ENCODE measurements at regions not wholly inside any gene's neighbourhood (a gene's known extent, or its start where the extent isn't known, plus 50 kb on each side); places are given as distances from the start of the nearest gene placed in this dataset.
A peak's percentile ranks its signal among the peaks of the same experiment; 100 is the strongest.
"Not testable (repeated sequence)": the region's sequence is repeated elsewhere in the genome, so short reads cannot be mapped to it uniquely, and the experiment has no call there.

DNA sequence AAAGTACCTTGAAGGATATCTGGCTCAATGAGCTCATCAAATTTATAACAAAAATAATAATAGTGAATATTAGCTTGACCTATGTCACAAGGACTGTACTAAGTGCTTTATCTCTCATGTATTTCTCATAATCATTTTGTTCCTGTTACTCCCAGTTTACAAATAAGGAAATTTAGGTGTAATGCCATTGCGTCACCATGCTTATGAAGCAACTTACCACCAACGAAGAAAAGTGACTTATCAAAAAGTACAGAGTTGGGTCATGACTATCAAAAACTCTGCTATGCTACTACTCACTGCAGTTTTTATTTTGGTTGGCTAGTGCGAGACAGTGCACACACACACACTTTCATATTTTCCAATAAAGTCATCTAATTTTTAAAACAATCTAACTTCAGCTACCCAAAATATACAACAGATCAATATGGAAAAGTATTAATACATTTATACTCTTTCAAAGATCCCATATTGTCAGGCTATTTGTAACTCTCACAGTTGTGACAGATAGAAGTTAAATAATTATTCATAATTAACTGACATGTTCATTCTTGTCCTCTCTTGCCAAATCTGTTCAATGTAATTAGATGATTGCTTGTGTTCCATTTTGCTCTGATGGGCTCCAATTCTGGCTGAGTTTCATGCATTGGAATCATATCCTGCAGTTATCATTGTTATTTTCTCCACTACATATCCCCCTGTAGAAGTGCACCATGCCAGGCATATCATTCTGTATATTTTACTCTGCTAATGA lies 119.4 kb downstream of the KCNJ2 start:
- DNase-seq (ENCODE audit: unreplicated experiment) = peak; percentile 68
- Mint-ChIP-seq H3K27ac (ENCODE audit: low read depth, unreplicated experiment) (peak overlapping the region; percentile 46), H3K27me3 (ENCODE audit: insufficient read depth, unreplicated experiment) (no peaks in the 10 kb centered on the region), H3K4me1 (ENCODE audit: insufficient read depth, unreplicated experiment) (peaks cover 14% of the 10 kb centered on the region), H3K9me3 (ENCODE audit: unreplicated experiment) (no peaks in the 10 kb centered on the region), H3K4me3 (ENCODE audit: unreplicated experiment) (no peak overlapping the region), H3K36me3 (ENCODE audit: insufficient read depth, unreplicated experiment) (no peaks in the 10 kb centered on the region)
- ChIA-PET POLR2A (interaction anchor here (0.6 to 1.4 kb wide), 2 partner anchors 13 to 117 kb away, joined by 3 to 4 read pairs; no protein-coding TSS in a partner anchor), CTCF (no interaction called here)
- TF ChIP-seq, protein P1, sequence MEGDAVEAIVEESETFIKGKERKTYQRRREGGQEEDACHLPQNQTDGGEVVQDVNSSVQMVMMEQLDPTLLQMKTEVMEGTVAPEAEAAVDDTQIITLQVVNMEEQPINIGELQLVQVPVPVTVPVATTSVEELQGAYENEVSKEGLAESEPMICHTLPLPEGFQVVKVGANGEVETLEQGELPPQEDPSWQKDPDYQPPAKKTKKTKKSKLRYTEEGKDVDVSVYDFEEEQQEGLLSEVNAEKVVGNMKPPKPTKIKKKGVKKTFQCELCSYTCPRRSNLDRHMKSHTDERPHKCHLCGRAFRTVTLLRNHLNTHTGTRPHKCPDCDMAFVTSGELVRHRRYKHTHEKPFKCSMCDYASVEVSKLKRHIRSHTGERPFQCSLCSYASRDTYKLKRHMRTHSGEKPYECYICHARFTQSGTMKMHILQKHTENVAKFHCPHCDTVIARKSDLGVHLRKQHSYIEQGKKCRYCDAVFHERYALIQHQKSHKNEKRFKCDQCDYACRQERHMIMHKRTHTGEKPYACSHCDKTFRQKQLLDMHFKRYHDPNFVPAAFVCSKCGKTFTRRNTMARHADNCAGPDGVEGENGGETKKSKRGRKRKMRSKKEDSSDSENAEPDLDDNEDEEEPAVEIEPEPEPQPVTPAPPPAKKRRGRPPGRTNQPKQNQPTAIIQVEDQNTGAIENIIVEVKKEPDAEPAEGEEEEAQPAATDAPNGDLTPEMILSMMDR (IDR thresholded peaks at IDR 0.05; ENCODE audit: unreplicated experiment) = no peak
- no TSS peak for BruUV-seq (replicated peaks)
- intact Hi-C loops (cut with micrococcal nuclease) = no loop called here

DNA sequence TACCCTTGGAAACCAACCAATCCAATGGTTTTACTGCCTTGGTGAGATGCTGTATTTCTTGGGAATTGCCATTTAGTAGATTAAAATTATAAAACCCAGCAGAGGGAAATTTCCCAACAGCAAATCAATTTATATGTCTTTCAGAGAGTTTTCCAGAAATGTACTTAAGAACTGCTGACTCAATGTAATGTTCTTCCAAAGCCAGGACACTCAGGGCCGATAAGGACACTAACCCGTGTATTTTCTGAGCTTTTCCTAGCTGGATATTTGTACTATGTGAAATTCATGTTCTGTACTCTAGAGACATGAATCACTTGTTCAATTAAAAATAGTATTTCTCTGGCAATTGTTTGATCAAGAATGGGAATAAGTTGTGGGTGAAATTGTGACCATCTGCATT lies 121.4 kb downstream of the KCNJ2 start:
- H3K9me3 Mint-ChIP-seq (ENCODE audit: unreplicated experiment) = no peaks in the 10 kb centered on the region
- CTCF ChIA-PET = no interaction called here

DNA sequence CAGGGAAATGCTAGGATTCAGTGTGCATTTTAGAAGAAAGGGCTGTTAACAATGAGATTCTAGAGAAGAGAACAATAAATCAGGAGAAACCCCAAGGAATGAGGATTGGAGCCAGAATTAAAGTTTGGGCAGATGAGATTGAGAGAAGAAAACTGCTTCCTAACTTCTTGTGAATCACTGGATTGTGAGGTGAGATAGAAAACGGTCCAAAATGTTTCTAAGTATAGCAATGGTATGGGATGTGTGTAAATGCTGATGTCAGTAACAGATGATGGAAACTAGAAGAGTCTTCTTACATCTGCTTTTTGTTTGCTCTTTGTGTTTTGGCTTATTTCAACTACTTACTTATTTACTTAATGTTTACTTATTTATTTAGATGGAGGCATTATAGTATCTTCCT lies 123.0 kb downstream of the KCNJ2 start:
- POLR2A ChIA-PET = no interaction called here
- H3K4me1 Mint-ChIP-seq (ENCODE audit: insufficient read depth, unreplicated experiment) = peaks cover 20% of the 10 kb centered on the region

More for the DNA sequence above, 121.4 kb downstream of the KCNJ2 start:
- intact Hi-C loops (cut with micrococcal nuclease) = no loop called here
- Mint-ChIP-seq H3K27me3 (ENCODE audit: insufficient read depth, unreplicated experiment) (no peaks in the 10 kb centered on the region), H3K4me1 (ENCODE audit: insufficient read depth, unreplicated experiment) (peaks cover 20% of the 10 kb centered on the region), H3K4me3 (ENCODE audit: unreplicated experiment) (no peak overlapping the region), H3K27ac (ENCODE audit: low read depth, unreplicated experiment) (no peak overlapping the region), H3K36me3 (ENCODE audit: insufficient read depth, unreplicated experiment) (no peaks in the 10 kb centered on the region)
- no peak for DNase-seq (ENCODE audit: unreplicated experiment)
- TF ChIP-seq, protein P1 (IDR thresholded peaks at IDR 0.05; ENCODE audit: unreplicated experiment) = no peak
- POLR2A ChIA-PET = interaction anchor here (0.6 to 1.1 kb wide), 5 partner anchors 8 to 153 kb away, joined by 3 to 8 read pairs (median 3); no protein-coding TSS in a partner anchor
- BruUV-seq (replicated peaks) = no TSS peak

DNA sequence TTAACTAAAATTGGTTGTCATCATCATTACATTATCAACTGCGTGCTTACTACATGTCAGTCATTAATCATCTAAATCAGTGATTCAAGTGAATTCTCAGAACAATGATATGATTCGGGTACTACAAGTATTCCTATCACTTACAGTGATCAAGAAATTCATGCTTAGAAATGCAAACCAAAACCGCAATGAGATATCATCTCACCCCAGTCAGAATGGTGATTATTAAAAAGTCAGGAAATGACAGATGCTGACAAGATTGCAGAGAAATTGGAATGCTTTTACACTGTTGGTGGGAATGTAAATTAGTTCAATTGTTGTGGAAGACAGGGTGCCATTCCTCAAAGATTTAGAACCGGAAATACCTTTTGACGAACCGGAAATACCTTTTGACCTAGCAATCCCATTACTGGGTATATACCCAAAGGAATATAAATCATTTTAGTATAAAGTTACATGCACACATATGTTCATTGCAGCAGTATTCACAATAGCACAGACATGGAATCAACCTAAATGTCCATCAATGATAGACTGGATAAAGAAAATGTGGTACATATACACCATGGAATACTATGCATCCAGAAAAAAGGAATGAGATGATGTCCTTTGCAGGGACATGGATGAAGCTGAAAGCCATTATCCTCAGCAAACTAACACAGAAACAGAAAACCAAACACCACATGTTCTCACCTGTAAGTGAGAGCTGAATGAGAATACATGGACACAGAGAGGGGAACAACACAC lies 124.4 kb downstream of the KCNJ2 start:
- CTCF ChIA-PET; H3K9me3 Mint-ChIP-seq (ENCODE audit: unreplicated experiment); H3K36me3 Mint-ChIP-seq (ENCODE audit: insufficient read depth, unreplicated experiment); H3K27ac Mint-ChIP-seq (ENCODE audit: low read depth, unreplicated experiment); H3K27me3 Mint-ChIP-seq (ENCODE audit: insufficient read depth, unreplicated experiment); BruUV-seq (replicated peaks); H3K4me3 Mint-ChIP-seq (ENCODE audit: unreplicated experiment); DNase-seq (ENCODE audit: unreplicated experiment); intact Hi-C loops (cut with micrococcal nuclease): not testable (repeated sequence)
- peaks cover 12% of the 10 kb centered on the region for H3K4me1 Mint-ChIP-seq (ENCODE audit: insufficient read depth, unreplicated experiment)
- POLR2A ChIA-PET = interaction anchor here (0.6 to 1.4 kb wide), 3 partner anchors 13 to 385 kb away, joined by 3 read pairs; no protein-coding TSS in a partner anchor

More for the DNA sequence above, 123.0 kb downstream of the KCNJ2 start:
- no peaks in the 10 kb centered on the region for H3K36me3 Mint-ChIP-seq (ENCODE audit: insufficient read depth, unreplicated experiment)
- H3K4me3 Mint-ChIP-seq (ENCODE audit: unreplicated experiment) = no peak overlapping the region
- H3K27me3 Mint-ChIP-seq (ENCODE audit: insufficient read depth, unreplicated experiment) = no peaks in the 10 kb centered on the region
- H3K27ac Mint-ChIP-seq (ENCODE audit: low read depth, unreplicated experiment) = no peak overlapping the region
- intact Hi-C loops (cut with micrococcal nuclease) = no loop called here
- no TSS peak for BruUV-seq (replicated peaks)
- H3K9me3 Mint-ChIP-seq (ENCODE audit: unreplicated experiment) = no peaks in the 10 kb centered on the region
- TF ChIP-seq, protein P1 (IDR thresholded peaks at IDR 0.05; ENCODE audit: unreplicated experiment) = no peak
- CTCF ChIA-PET = no interaction called here
- no peak for DNase-seq (ENCODE audit: unreplicated experiment)

Data from MCF 10A (cell line).